B cell (primary cell): ENCODE measurements at regions not wholly inside any gene's neighbourhood (a gene's known extent, or its start where the extent isn't known, plus 50 kb on each side); places are given as distances from the start of the nearest gene placed in this dataset.

ENCODE experiments used
- ATAC-seq: fragments of 200-7000 bp; cut with Tn5 transposase; one replicate; pipeline ENCODE4 v1.10.0; 2021; ENCODE audit warnings: low read depth, mild to moderate bottlenecking, moderate number of reproducible peaks, moderate library complexity
- CTCF ChIA-PET: fragments of 350-600 bp; sonication (Branson Sonifier 250); formaldehyde crosslinking; loops from one replicate; lab custom pipeline; 2021; ENCODE audit warnings: antibody characterized with exemption, inconsistent platforms; lab: Charles Lee
- POLR2A ChIA-PET: fragments of 350-600 bp; sonication (Branson Sonifier 250); formaldehyde crosslinking; loops from one replicate; lab custom pipeline; 2021; ENCODE audit warnings: antibody characterized with exemption; lab: Charles Lee
- DNase-seq: peaks from one replicate; pipeline ENCODE4 v3.0.0; 2013
- H2AFZ ChIP-seq: 2 replicates; pipeline ENCODE4 v1.6.1; 2012; ENCODE audit warnings: mild to moderate bottlenecking, low read depth, low read length; ENCODE audit not compliant: insufficient read depth, poor library complexity, severe bottlenecking
- H3K27ac ChIP-seq, 2 donors: 1 replicate in 1 of 2; 2 replicates in 1 of 2; pipeline ENCODE4 v1.5.1; 2012 to 2013; ENCODE audit warnings: low read length in 2 of 2, mild to moderate bottlenecking in 2 of 2, moderate library complexity in 1 of 2
- H3K27me3 ChIP-seq, 4 experiments: fragments of 200-600 bp in 1 of 4; sonication (generic) in 1 of 4; replicated peaks in 1 of 4; 1 replicate in 2 of 4; 2 replicates in 2 of 4; pipeline versions ENCODE4 v1.6.1 to v1.7.0; 2013 to 2016; ENCODE audit warnings: low read length in 3 of 4, mild to moderate bottlenecking in 2 of 4, mixed read lengths in 1 of 4, moderate library complexity in 1 of 4; ENCODE audit not compliant: insufficient read depth in 4 of 4, control insufficient read depth in 3 of 4; ENCODE audit errors: control extremely low read depth in 1 of 4
- H3K36me3 ChIP-seq, 2 experiments: replicated peaks in 1 of 2; 1 replicate in 1 of 2; 2 replicates in 1 of 2; pipeline versions ENCODE4 v1.6.1 to v1.7.1; 2013; ENCODE audit warnings: low read length in 1 of 2; ENCODE audit not compliant: insufficient read depth in 2 of 2, control insufficient read depth in 1 of 2; ENCODE audit errors: control extremely low read depth in 1 of 2, extremely low read depth in 1 of 2
- H3K4me1 ChIP-seq, 2 donors: fragments of 200-600 bp in 1 of 2; sonication (generic) in 1 of 2; 1 replicate in 1 of 2; 2 replicates in 1 of 2; pipeline versions ENCODE4 v1.5.1 to v1.6.1; 2013 to 2017; ENCODE audit warnings: low read length in 2 of 2; ENCODE audit not compliant: control insufficient read depth in 2 of 2, insufficient read depth in 2 of 2
- H3K4me2 ChIP-seq: replicated peaks from 2 replicates; pipeline ENCODE3; 2012; ENCODE audit warnings: mild to moderate bottlenecking, low read depth, low read length; ENCODE audit not compliant: poor library complexity, severe bottlenecking
- H3K4me3 ChIP-seq, 5 experiments: fragments of 200-600 bp in 1 of 5; sonication (generic) in 1 of 5; 1 replicate in 3 of 5; 2 replicates in 2 of 5; pipeline versions ENCODE4 v1.5.1 to v1.7.0; 2011 to 2016; ENCODE audit warnings: low read length in 4 of 5, mild to moderate bottlenecking in 4 of 5, low read depth in 2 of 5, control low read depth in 1 of 5, moderate library complexity in 1 of 5; ENCODE audit not compliant: insufficient read depth in 1 of 5; ENCODE audit errors: control extremely low read depth in 1 of 5, extremely low read depth in 1 of 5
- H3K79me2 ChIP-seq: fragments of 200-600 bp; sonication (generic); one replicate; pipeline ENCODE4 v1.6.0; 2016; ENCODE audit warnings: low read length; ENCODE audit not compliant: control insufficient read depth, insufficient read depth
- H3K9ac ChIP-seq: fragments of 200-600 bp; sonication (generic); 2 replicates; pipeline ENCODE4 v1.6.1; 2017; ENCODE audit warnings: mild to moderate bottlenecking, low read length, moderate library complexity
- H3K9me3 ChIP-seq, 3 donors: one replicate each; pipeline versions ENCODE4 v1.6.1 to v1.7.1; 2013; ENCODE audit warnings: low read length in 2 of 3; ENCODE audit not compliant: control insufficient read depth in 2 of 3, insufficient read depth in 1 of 3; ENCODE audit errors: control extremely low read depth in 1 of 3
- H4K20me1 ChIP-seq: 2 replicates; pipeline ENCODE4 v1.6.0; 2012; ENCODE audit warnings: mild to moderate bottlenecking, low read length; ENCODE audit not compliant: insufficient read depth, control insufficient read depth, poor library complexity, severe bottlenecking
- H3K27ac Mint-ChIP-seq: one replicate; pipeline ENCODE4 v1.8.0; 2021; ENCODE audit warnings: mixed read lengths
- H3K27me3 Mint-ChIP-seq: one replicate; pipeline ENCODE4 v1.8.0; 2021; ENCODE audit warnings: mixed read lengths
- H3K4me1 Mint-ChIP-seq: one replicate; pipeline ENCODE4 v1.8.0; 2021; ENCODE audit warnings: mixed read lengths
- H3K4me3 Mint-ChIP-seq: one replicate; pipeline ENCODE4 v1.8.0; 2021; ENCODE audit warnings: mixed read lengths
- H3K9me3 Mint-ChIP-seq: one replicate; pipeline ENCODE4 v1.8.0; 2022; ENCODE audit warnings: mixed read lengths; ENCODE audit not compliant: insufficient read depth
- CTCF ChIP-seq: fragments of 200-600 bp; IDR thresholded peaks from one replicate; pipeline ENCODE4 v1.8.0; 2022; ENCODE audit warnings: antibody characterized with exemption, mild to moderate bottlenecking
- EZH2 ChIP-seq: IDR thresholded peaks from 2 replicates; pipeline ENCODE4 v1.6.1; 2012; ENCODE audit warnings: borderline replicate concordance, low read depth, mild to moderate bottlenecking, moderate library complexity, low read length; ENCODE audit not compliant: insufficient read depth, poor library complexity, severe bottlenecking
- WGBS: methylation state at CpG from one replicate; pipeline ENCODE4 v1.1.5; 2013; ENCODE audit warnings: missing lambda C conversion rate; ENCODE audit not compliant: insufficient coverage; 5-methylcytosine and 5-hydroxymethylcytosine counted together
- intact Hi-C: fragments of 100-400 bp; cut with micrococcal nuclease; formaldehyde crosslinking; loops from one replicate; pipeline ENCODE4 v1.10.0; 2022

GRCh38 chr5:126124706-126125345 lies 298.4 kb upstream of the GRAMD2B start:
- Histone ChIP-seq H3K9me3 (no peaks in the 10 kb centered on the region), H4K20me1 (no peaks in the 10 kb centered on the region), H3K36me3 (no peaks in the 10 kb centered on the region), H2AFZ (no peak overlapping the region), H3K4me1 (no peaks in the 10 kb centered on the region), H3K4me3 (no peak overlapping the region), H3K9ac (no peak overlapping the region), H3K79me2 (no peaks in the 10 kb centered on the region), H3K27me3 (no peaks in the 10 kb centered on the region), H3K4me2 (no peak overlapping the region), H3K27ac (no peak overlapping the region)
- Mint-ChIP-seq H3K9me3 (no peaks in the 10 kb centered on the region), H3K27ac (no peak overlapping the region), H3K4me1 (no peaks in the 10 kb centered on the region), H3K4me3 (no peak overlapping the region), H3K27me3 (peaks cover 11% of the 10 kb centered on the region)
- POLR2A ChIA-PET: no interaction called here
- ATAC-seq: no peak
- CTCF ChIA-PET: no interaction called here
- no peak for DNase-seq
- 83% methylated on average over 1 of the region's 4 CpGs for WGBS
- intact Hi-C loops: no loop called here
- TF ChIP-seq EZH2 (no peak), CTCF (no peak)

- H3K4me3 Mint-ChIP-seq: no peak overlapping the region
- Histone ChIP-seq H3K79me2 (no peaks in the 10 kb centered on the region), H2AFZ (no peak overlapping the region), H3K9me3 (no peaks in the 10 kb centered on the region), H3K4me1 (no peaks in the 10 kb centered on the region), H3K4me2 (no peak overlapping the region), H3K27ac (no peak overlapping the region), H3K27me3 (no peaks in the 10 kb centered on the region), H3K4me3 (no peak overlapping the region), H3K9ac (no peak overlapping the region), H4K20me1 (no peaks in the 10 kb centered on the region), H3K36me3 (no peaks in the 10 kb centered on the region)
- no peaks in the 10 kb centered on the region for H3K9me3 Mint-ChIP-seq
- H3K4me1 Mint-ChIP-seq: no peaks in the 10 kb centered on the region
- TF ChIP-seq EZH2 (no peak), CTCF (no peak)
- ChIA-PET POLR2A (no interaction called here), CTCF (no interaction called here)
- no CpG with 5 or more reads among the region's 2 CpGs for WGBS
- intact Hi-C loops: no loop called here
- ATAC-seq: no peak
- DNase-seq: no peak
- H3K27ac Mint-ChIP-seq: no peak overlapping the region
- peaks cover 14% of the 10 kb centered on the region for H3K27me3 Mint-ChIP-seq
These were observed 297.8 kb upstream of the GRAMD2B start for GRCh38 chr5:126125407-126125806.
